CD1c-positive myeloid dendritic cell (primary cell): ENCODE measurements at regions not wholly inside any gene's neighbourhood (a gene's known extent, or its start where the extent isn't known, plus 50 kb on each side); places are given as distances from the start of the nearest gene placed in this dataset.

Experiments
- DNase-seq: peaks from one replicate; pipeline ENCODE4 v3.0.0-alpha.2; 2016; ENCODE audit errors: extremely low spot score

DNA sequence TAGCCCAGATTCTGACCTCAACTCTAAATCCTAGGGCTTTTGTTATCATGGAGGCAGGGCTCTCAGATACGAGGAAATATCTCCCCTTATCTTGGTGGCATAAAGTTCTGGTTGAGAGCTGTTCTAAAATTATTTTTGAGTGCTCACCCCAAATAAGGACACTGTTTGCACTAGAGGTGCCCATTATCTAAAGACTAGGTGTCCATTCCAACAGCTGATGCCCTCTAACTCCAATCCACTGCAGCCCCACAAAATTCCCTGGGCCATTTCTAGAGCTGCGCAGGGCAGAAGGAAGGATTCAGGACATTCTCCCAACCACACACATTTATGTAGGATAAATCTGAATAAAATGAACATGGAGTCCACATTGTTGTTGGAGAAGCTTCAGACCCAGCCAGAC, 301.9 kb downstream of the FGFR2 start:
- no peak for DNase-seq

DNA sequence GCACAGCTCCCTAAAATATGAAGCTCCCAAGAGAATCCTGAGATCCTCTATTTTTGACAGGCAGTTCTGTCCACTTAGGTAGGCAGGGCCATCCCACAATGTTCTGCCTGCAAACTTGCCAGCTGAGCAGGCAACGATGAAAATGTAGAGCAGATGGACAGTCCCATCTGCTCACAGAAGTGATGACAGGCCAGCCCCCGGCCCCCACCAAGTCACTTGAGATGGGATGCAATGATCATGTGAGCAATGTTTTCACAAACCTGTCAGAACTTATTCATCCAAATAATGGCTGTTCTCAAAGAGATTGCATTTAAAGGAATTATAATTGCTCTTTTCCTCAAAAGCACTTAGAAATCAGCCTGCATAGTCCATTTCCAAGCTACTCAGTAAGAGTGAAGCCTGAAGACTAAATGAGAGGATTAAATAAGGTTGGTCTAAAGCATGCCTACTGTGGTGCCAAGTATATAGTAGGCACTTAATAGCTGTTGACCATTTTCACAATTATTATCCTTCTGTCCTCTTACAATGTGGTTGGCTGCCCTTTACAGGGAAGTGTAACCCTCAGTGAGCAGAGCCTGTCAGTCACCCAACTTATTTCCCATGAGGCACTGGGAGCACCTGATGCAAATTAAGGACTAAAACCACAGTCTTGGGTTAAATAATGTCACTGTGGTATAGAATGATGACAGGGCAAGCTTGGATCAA, 301.2 kb downstream of the FGFR2 start:
- no peak for DNase-seq

DNA sequence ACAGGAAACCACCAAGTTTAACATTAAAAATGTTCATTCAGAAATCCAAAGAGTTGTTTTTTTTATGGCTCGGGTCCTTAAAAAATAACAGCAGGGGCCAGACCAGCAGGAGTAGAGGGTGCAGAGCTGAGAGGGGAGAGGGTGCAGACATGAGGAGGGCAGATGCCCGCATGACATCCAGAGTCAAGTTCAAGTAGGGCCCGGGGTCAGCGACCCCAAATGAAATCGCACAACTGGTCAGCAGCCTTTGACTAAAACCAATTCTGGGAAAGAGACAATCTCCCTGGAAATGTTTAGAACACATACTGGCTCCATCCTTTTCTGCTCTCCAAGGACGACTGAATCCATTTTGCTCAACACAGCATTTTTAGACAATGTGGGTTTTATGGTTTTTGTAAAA, 297.5 kb downstream of the FGFR2 start:
- no peak for DNase-seq

DNA sequence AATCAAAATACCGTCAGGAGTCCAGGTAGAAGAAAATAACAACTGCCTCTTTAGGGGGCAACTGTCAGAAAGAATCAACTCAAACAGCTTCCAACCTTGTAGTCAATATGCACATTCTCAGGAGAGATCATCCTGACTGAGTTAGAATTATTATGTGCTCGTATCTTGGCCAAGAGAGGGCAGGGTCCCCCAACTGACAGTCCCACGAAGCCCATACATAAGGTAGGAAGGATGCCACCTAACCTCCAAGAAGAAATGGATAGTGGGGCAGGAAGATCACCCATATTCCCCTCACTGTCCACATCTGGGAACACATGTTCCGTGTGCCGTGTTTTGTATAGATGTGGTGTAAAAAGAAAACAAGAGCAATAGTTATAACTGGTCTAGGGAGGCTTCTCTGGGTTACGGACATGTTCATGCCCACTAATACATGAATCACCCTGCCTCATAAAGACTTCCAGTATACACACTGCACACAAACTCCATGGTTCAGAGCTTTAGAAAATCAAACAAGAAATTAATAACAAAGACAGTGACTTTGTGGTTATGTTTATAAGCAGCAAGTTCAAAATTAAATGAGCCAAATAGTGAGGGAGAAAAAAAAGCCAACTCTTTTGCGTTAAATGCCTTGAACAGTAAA, 295.6 kb downstream of the FGFR2 start:
- DNase-seq: no peak

DNA sequence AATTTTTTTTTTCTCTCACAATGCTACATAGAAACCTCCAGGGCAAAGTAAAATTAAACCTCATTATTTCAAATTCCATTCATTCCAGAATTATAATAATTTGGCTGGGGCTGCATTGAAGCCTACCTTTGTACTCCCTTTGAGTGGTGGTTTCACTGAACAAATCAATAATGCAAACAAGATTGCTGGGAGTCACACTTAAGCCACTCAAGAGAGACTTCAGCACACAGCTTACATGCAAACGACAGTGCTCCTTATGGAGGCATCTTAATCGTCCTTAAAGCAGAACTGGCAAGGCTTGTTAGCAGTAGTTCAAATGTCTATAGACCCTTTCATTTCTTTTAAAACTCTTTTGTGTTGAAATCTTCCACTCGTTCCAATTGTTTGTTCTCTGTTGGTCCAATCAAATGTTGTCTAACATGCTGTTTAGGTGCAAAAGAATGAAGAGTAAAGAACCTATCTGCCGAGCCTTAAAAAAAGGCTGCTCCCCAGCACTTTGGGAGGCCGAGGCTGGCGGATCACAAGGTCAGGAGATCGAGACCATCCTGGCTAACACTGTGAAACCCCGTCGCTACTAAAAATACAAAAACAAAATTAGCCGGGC, 294.9 kb downstream of the FGFR2 start:
- no peak for DNase-seq

DNA sequence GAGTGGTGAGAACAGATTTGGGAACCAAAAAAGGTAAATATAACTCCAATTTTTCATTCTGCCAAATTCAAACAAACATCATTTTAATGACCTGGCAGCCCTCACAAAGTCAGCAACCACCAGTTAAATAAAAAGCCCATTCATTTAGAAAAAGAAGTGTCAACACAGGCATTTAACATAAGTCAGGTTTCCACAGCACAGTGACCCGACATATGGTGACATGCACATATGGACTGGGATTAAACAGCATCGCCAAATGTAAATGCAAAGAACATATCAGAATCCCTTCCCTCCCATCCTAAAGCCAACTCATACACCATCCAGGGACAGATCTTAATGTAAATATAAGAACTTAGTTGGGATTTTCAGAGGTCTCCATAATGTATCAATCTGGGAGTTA, 293.2 kb downstream of the FGFR2 start:
- no peak for DNase-seq

DNA sequence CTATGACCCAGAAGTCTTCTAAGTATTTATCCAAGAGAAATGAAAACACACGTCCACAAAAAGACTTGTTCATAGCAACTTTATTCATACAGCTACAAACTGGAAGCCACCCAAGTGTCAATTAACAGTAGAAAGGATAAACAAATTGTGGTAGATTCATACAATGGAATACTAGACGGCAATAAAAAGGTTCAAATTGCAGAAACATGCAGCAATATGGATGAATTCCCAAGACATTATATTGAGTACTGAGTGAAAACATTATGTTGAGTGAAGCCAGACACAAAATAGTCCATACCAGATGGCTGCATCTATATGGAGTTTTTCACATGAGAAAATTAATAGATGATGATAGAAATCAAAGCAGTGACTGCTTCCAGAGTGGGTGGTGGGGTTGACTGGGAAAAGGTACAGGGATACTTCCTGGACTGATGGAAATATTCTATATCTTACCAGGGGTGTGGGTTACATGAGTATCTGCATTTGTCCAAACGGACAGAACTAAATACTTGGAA, 292.0 kb downstream of the FGFR2 start:
- DNase-seq: no peak

DNA sequence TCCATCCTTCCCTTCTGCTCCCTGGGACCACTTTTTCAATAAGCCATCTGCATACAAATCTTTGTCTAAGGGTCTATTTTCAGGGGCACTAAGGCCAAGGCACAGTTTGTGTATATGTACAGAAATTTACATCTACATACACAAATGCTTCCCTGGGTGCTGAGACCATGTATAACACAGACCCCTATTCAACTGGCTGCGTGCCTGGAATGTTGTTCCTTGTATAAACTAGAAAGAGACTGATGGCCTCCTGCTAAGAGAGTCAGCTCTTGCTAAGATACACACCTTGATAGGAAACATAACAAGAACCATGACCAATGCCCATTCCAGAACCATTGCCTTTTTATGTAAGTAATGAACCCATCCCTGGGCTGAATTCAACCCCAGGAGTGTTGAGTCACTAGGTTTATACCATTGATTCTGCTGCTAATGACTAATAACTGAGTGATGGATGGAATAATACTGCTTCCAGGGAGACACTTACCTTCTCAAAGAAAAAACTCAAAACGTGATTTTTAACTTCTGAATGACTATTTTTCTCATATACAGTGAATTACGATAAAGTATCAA, 290.7 kb downstream of the FGFR2 start:
- DNase-seq: no peak

DNA sequence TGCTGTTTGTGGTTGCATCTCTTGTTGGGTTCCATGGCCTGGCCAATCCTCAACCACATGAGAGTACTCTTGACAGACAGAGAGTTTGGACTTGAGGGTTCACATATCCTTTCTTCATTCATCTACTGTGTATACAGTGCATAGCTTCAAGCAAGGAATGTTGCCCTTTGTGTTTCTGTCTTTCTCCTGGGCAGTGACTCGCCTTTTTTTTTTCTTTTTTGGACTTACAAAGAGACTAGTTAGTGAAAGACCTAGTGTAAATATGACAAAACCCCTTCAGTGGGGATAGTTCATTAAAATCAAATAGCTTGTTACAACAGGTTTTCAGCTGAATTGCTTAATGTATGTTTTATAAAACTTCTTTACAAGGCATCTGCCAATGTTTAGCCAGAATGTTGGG, 290.2 kb downstream of the FGFR2 start:
- no peak for DNase-seq

DNA sequence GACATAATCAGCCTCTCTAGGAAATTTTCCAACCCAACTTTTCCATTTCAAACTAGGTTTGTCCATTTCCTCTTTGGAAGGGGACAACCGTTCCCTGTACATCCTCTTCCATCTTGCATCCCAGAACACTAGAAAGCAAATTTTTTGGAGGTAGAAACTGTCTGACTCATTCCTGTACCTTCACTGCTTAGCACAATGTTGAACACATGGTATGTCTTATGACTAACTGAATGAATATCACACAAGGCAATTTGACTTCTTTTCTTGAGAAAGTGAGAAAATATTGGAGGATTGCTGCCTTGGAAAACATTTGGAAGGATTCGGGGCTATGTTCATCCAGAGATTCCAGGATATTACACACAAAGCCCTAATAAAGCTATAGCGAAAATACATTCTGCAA, 289.1 kb downstream of the FGFR2 start:
- no peak for DNase-seq

DNA sequence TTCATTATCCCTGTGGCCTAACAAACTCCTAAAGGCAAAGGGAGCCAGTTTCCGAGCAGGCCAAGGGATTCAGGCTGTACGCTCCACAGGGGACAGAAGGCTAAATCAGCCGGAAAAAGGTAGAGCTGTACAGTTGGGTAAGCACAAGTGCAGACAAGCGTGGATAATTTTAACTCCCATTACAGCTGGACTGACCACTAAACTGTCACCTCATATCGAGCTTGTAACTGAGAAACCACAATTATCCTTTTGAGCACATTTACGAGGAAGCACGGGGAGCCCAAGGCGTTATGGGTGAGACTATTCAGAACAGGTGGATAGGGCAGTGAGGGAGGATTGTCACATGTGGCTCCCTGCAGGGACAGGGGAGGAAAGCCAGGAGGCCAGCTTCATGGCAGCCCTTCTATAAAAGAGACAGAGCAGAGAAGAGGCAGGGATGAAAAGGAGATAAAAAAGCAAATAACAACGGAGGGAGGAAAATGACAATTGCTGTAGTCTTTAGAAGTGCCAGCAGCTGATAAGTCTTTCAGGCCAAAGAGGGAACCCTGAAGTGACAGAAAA, 288.0 kb downstream of the FGFR2 start:
- DNase-seq: no peak

DNA sequence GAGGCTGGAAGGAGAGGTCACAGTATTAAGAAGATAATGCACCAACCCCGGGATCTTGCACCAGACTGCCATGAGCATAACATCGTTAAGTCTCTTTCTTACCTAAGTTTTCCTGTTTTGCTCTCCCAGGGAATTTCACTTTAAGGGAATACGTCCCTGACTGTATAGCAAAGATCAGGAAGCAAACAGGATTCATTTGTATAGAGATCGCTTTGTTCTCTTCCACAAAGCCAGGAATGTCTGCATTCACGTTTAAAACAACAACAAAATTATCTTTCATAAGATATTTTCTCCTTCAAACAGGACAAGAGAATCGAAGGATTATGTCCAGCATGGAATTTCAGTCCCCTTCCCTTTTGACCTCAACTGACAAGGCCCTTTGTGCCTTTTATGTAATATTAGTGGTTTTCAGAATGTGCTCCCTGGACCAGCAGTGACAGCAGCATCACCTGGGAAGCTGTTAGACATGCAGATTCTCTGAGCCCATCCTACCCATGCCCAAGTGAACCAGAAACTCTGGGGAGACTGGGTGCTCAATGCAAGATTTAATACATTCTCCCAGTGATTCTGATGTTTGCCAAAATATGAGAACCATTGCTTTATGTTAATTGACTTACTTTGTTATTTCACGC, 286.3 kb downstream of the FGFR2 start:
- no peak for DNase-seq

DNA sequence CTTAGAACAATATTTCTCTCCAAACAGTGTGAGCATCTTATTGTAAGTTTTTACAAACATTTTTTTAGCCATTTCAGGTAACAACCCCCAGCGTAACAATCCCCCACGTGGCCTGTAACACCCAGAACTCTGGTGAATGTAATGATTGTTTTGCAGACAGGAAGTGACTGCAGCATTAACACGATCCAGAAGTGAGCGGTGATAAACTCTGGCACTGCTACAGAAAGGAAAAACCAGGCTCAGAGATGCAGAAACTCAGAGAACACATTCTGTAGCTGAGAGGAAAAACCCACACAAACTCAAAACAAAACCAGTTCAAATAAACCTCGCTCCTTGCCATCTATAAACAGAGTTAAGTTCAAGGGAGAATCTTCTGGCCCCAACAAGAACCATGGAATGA, 285.7 kb downstream of the FGFR2 start:
- no peak for DNase-seq

DNA sequence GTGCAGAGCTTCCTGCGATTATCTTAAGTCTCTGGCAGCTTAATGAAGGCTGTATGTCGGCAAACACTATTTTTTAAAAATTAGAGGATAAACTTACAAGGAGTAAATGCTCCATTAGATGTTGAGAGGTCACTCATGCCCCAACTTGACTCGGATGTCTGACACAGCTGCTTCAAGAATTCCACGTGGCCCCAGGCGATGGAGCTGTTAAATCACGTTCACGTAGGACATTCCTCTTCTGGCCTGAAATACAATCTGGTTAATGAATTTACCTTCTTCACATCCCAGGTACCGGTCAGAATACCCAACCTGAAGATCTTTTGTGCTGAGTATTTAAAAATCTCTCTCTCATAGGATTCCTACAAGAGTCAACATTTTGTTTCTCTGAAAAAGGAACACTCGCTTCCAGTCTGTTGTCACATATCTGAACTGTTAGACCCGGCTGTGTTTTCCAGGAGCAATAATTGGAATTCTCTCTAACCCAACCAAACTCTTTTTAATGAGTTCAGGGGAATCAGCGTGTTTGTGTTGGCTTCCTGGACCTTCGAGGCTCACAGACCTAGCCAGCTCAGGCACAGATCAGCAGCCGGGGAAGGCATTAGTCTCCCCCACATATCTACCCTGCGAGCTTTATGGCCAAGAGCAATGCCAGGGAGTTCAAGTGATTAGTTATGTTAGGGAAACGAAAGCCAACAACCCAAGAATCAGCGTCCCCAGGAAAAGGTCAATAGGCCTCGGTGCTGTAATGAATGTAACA, 284.9 kb downstream of the FGFR2 start:
- DNase-seq: no peak

DNA sequence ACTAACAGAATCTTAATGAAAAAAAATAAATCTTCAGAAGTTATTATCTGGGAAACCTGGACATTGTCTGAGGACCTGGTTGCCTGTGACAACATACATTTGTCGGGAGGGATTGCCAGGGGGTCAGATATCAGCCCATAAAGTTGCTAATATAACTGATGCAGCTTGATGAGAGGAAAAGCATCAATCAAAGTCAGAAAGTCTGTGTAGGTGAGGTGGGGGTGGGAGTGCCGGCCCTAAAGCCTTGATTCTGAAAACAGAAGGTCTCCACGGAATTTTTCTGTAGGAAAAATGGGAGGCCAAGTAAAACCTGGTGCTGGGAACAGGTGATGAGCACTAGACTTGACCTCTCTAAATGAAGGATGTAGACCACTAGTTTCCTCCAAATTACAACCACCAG, 281.8 kb downstream of the FGFR2 start:
- no peak for DNase-seq

DNA sequence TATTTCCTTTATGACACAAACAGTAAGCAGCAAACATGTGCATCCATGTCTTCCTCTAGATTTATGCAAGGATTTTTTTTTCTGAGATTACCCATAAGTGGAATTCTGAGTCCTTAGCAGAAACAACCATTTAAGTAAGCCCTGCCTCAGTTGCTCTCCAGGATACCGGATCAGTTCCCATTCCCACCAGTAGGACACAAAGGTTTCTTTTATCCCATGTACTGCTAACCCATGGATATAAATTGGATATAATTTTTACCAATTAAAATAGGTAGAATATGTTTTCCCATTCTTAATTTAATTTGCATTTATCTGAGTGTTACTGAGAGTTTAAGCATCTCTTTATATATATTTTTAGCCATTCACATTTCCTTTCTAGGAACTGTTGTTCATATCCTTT, 280.9 kb downstream of the FGFR2 start:
- no peak for DNase-seq

DNA sequence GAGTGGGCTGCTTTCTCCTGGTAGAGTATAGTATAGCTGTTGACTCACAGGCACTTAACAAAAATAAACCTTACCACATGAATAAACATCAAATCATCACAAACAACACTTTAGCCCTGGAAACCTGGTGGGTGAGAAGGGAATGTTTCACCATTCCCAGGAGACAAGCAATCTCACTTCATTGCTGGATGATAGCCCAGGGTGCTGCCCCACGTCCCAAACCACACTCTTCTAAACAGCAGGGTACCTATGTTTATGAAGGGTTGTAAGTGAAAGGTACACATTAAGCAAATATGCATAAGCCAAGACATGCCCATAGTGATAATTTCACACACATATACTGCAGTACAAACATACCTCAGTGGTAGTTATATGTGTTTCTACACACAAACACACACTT, 276.2 kb downstream of the FGFR2 start:
- no peak for DNase-seq

DNA sequence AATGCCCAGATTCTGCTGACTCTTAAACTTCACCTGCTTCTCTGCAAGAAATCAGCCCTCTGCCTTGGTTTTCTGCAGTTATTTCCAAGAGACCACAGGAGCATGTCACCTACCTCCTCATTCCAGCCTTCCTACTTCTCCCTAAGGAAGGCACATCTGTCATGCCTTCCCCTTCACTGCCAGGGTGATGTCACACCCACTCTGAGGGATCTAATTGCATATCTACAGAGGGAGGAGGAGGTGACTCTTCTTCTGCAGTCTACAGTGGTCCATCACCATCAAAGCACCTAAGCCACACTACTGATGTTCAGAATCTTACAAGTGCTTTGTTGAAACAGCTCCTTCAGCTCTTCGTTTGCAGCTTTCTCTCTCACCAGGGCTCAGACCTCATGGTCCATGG, 275.5 kb downstream of the FGFR2 start:
- no peak for DNase-seq

DNA sequence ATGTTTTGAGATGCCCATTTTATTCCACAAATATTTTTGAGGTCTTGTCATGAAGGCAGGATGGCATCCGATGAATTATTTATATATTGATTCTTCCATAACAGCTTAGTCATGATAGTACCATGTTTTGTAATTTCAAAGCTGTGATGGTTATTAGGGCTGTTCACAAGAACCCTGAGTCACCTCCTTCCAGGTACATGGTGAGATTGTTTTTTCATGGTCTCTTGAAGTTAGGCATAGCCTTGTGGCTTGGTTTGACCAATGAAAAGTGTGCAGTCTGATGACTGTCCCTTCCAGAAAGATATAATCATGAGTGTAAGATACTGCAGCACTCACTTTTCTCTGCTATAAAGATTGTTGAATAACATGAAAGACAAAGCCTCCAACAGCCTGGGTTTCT, 274.8 kb downstream of the FGFR2 start:
- DNase-seq: no peak

DNA sequence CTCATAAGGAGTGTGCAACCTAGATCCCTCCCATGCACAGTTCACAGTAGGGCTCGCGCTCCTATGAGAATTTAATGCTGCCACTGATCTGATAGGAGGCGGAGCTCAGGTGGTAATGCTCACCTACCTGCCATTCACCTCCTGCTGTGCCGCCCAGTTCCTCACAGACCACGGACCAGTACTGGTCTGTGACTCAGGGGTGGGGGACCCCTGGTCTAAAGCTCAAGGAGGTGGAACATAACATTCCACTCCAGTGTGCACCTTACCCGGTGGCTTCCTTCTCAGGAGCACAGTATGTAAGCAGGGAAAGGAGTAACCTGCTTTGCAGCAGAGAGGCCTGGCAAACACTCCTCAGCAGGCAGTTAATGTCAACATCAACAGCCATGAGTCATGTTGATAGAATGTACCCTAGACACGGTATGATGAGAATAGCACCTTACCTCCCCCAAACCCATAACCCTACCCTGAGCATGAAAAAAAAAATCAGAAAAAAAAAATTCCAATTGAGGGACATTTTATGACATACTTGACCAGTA, 273.5 kb downstream of the FGFR2 start:
- no peak for DNase-seq
